ENCODE measurements at regions not wholly inside any gene's neighbourhood (a gene's known extent, or its start where the extent isn't known, plus 50 kb on each side); places are given as distances from the start of the nearest gene placed in this dataset.

GRCh38 chr3:116591236-116591635, 118.3 kb upstream of the TUSC7 start:
- TF ChIP-seq POLR2A (IDR thresholded peaks at IDR 0.05), result no peak
- TF ChIP-seq CTCF (IDR thresholded peaks at IDR 0.05), result no peak
